HS-5 (cell line): ENCODE measurements at regions not wholly inside any gene's neighbourhood (a gene's known extent, or its start where the extent isn't known, plus 50 kb on each side); places are given as distances from the start of the nearest gene placed in this dataset.

Experiments
- DNase-seq: peaks from one replicate; pipeline ENCODE4 v3.0.0-alpha.2; 2012; ENCODE audit warnings: low read depth

DNA sequence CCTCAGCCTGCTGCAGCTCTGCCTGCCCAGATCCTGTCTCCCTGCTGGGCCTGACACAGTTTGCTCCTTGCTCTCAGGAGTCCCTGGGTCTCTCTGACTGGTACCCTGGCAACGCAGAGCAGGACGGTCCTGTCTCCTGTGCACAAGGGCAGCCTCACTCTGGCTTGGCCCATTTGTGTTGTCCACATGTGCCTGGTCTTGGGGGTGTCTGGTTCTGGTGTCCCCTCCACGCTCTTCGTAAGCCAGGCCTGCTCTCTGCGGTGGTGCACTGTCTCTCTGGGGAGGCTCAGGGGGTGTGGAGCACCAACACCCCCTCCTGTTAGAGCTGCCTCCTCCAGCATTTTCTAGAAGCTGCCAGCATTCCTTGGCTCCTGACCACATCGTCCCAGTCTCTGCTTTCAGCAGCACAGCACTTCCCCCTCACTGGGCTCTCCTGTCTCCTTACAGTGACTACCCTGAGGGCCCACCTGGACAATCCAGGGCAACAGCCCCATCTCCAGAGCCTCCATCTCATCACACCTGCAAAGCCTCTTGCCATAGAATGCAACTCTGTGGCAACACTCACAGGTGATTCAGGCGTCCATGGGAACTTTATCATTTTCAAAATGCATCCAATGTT, 235.6 kb upstream of the HS6ST1 start:
- no peak for DNase-seq

DNA sequence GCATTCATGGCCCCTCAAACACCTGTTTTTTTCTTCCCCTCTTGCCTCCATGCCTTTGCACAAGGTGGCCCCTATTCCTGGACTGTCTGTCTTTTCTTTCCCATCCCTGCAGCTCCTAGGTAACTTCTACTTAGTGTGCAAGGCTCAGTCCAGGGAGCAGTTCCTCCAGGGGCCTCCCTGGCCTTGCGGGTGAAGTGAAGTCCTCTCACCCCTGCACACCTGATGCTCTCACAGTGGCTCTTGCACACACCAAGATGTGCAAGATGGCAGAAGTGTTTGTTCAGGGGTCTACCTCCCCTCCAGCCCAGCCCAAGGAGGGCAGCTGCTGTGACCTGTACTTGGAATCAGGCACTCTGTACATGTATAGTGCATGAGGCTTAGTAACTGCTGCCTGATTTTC, 236.8 kb upstream of the HS6ST1 start:
- no peak for DNase-seq

DNA sequence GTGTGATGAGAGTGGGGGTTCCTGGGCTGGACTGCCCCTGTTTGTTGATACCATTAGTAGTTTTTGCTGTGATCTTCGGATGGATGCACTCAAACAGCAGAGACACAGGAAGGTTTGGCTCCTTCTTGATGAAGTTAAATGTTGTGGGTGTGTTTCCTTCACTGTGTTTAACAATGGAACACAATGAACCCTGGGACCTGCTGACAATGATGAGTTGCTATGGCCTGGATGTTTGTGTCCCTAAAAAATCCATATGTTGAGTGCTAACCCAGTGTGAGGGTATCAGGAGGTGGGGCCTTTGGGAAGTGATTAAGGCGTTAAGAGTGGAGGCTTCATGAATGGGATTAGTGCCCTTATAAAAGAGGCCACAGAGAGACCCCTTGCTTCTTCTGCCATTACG, 237.4 kb upstream of the HS6ST1 start:
- no peak for DNase-seq

DNA sequence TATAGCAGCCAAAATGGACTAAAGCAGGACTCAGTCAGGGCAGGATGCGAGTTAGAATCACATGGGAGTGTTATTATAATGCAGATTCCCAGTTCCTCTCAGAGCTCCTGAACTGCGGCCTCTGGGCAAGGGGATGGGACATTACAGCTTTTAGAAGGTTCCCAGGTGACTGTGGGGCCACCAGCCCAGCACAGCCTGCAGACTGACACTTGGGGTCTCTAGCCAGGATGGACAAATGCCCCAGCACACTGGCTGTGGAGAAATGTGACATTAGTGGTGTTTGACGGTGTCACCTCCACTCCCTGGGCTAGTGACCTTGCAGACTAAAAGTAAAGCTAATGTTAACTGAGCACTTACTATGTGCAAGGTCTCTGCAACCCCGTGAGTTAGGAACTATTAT, 238.0 kb upstream of the HS6ST1 start:
- DNase-seq, result no peak

DNA sequence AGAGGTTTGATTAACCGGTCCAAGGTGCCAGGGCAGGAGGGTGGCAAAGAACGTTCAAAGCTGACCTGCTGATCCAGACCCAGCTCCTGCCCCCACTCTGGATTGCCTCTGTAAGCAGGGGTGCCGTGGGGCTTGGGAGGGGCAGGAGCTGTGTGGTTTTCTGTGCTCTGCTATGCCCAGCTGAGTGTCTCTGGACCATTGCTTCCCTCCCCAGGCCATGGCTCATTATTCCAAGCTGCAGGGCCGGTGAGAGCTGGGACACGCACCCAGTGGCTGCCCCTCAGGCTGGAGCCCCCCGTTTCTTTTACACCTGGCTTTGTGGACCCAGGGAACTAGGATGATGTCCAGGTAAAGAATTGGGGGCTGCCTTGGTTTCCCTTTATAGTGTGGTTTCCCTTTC, 238.4 kb upstream of the HS6ST1 start:
- no peak for DNase-seq

DNA sequence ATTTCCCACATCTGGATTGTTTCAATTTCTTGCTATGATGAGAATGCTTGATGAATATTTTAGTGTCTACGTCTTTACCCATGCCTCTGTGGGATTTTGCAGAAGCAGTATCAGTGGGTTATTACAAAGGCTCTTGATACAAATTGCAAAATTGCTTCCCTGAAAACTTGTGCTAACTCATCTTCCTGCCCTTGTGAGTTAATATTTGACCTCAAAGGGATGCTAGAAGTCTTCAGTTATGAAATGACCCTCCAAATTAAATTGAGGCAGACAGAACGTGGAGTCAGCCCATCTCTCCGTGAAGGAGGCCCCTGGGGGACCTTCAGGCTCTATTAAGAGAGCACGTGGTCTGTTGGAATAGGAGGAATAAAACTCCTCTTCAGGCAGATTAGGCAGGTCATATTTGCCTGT, 239.2 kb upstream of the HS6ST1 start:
- no peak for DNase-seq

DNA sequence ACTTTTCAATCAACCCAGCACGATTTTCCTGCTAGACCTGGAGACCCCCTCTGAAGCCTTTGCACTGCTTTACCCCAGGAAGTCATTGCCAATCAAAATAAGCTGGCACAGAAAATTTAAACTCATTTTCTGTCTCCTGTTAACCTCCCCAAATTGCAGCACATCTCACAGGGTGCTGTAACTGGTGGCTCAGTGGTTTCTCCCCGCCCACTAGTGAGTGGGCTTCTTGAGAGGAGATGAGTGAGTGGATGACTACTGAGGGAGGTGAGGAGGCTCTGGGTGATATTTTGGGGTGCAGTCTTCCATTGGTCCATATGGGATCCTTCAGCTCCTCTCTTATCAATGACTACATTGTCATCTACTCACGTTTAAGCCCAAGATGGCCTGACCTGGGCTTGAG, 239.8 kb upstream of the HS6ST1 start:
- DNase-seq, result no peak

DNA sequence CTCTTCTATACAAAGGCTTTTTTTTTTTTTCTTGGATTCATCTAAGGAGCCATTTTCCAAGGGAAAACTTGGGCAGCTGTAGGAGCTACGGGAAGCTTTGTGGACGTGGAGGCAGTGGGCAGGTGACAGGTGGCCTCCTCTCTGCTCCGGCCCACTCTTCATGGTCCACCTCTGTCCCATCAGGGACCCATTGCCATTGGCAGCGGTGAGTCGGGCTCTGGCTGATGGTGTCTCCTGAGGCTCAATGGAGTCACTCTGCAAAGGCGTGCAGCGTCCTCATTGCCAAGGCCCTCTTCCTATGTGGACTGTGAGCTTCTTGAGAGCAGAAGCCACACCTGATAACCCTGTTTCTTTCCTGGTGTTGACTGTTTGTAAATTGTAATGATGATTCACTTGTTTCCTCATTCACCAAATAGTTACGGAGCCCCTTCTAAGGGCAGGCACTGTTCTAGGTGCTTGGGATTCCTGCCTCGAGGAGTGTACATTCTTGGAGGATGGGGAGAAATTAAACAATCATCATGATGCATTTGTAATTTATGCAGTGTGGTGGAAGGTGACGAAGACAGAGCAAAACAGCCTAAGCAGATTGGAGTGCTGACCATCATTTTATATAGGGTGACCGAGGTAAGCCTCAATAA, 240.3 kb upstream of the HS6ST1 start:
- DNase-seq, result no peak

DNA sequence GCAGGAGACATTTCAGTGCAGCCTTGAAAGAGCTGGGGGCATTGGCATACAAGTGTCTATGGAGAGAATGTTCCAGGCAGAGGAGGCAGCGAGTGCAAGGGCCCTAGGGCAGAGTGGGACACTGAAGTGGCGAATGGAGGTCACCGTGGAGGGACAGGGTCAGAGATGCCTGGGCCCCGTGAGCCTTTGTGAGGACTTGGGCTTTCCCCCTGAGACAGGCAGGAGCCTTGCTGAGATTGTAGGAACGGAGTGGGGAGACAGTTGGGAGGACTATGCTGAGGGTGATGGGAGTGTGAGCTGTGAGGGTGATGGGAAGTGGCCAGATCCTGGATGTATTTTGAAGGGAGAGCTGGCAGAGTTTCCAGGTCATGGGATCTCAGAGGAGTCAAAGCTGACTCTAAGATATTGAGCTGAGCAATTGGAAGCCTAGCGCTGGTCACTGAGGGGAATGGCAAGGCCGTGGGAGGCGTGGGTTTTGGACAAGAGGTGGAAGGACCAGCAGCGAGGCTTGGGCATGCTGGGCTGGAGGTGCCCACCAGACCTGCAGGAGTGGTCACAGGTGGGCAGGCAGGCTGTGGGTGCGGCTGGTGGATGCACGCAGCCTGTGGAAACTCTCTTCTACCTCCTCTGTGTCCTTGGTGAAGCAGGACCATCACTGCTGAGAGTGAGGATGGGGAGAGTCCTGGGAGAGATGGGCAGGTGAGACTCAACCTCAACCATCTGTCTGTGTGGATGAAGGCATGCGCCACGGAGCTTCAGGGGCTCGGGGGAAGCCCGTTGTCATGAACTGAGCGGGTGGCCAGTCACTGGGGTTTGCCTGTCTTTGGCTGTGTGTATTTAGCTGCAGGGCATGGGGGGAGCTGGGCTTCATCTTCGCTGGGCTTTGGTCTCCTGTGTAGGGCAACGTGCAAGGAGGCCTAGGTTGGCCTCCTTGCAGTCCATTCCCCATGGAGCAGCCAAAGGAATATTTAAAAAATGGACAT, 241.2 kb upstream of the HS6ST1 start:
- no peak for DNase-seq

DNA sequence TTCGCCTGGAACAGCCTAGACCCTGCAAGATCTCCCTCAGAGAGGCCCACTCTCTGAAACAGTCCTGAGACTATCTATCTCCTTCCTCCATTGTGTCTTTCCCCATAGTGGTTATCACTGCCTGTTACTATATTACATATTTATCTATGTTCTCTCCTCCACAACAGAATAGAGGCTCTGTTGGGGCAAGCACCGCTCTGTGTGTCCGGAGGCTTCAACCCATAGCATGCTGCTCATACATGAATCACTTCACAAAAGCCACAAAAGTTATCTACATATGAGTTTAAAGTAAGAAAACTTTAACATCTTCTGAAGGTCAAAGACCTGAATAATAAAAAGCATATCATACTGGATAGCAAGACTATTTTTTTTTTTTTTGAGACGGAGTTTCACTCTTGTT, 242.1 kb upstream of the HS6ST1 start:
- DNase-seq, result no peak

DNA sequence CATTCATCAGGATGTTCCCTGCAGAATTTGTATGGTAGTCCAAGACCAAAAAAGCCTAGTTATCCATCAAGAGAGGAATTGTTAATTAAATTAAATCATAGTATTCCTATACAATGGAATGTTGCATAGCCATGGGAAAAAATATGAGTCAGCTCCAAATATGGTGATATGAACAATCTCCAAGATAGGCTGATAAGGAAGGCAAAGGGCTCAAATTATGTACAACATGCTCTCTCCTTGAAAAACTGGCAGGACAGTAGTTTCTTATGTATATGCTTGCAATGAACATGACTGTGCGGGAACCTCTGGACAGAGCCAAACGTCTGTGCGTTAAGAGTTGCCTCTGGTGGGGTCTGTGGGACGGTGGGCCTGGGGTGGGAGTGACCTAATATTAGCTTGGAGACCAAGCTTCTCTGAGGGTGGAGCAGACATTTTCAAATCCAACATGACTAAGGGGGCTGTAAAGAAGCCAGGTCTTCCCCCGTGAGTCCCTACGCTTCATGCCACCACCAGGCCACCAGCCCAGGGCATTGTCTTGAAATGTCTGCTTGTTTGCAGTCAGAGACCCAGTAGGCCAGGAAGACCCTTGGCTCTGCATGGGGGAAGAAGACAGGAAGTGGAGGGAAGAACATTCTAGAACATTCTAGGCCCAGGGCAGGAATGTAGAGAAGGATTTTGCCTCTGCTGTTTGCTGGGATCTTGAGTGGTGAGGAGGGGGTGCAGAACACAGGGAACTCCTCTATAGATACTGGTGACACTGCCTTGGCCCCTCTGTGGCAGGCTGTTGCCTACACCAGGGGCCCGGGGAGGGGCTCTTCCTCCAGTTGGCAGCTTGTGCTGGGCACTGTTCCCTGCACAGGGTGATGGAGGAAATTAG, 244.0 kb upstream of the HS6ST1 start:
- peak; percentile 4 for DNase-seq

DNA sequence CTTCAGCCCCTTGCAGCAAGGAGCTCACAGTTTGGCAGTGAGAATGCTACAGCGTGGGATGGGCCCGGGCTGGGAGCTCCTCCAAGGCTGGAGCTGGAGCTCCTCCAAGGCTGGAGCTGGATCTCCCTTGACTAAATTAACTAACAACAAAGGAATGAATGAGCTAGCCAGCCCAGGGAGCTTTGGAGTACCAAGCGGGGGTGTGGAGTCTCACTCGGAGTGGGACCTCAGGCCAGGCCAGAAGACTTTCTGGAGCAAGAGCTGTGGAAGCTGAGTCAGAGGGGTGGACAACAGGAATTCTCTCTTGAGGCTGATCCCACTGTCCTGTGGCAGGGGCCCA, 244.7 kb upstream of the HS6ST1 start:
- peak; percentile 33 for DNase-seq

DNA sequence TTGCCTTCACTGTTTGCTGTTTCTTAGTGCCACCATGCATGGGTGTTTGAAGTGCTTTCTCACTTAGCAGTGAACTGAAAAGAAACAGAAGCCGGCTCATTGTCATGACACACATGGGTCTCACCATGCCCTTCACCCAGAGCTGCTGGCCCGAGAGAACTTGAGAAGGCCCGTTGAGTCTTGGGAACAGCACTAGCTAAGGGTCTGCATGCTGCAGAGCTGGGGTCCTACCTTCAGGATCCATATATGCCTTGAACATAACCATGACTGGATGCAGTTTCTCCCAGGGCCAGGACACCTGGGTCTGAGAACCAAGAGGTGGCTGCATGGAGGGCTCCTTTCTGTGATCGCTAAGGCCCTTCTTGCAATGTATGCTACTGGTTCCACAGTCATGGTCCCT, 245.5 kb upstream of the HS6ST1 start:
- no peak for DNase-seq

DNA sequence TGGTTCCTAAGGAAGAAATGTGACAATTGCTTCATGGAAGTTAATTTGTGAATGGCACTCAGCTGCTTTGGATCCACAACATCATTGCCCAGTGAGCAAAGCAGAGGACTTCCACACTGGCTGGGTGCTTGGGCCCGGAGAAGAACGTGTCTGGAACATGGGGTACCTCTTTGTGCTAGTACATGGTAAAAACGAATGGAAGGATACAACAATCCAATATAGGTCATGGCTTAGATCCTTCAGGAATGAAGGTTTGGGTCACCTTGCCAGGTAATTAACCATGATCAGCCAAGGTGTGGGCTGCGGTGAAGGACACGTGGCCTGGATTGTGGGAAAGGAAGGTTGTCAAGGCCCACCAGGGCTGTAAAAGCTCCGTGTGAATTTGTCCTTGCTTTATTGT, 245.9 kb upstream of the HS6ST1 start:
- no peak for DNase-seq

DNA sequence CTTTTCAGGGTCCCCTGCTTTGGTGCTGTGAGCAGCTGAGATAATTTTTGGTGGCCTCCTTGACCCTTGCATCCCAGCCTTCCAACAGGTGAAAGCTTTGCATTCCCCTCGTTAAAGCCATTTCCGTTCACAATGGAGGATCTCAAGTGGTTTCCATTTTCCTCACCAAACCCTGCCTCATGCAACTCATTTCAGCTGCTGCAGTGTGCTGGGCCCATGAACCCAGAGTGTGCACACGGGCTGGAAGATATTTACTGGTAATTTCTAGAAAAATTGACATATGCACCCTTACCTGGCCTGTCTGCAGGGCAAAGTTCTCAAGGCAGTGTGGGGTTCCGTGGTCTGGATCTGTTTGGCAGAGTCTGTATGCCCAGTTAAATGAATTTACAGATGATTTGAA, 246.8 kb upstream of the HS6ST1 start:
- DNase-seq, result no peak

DNA sequence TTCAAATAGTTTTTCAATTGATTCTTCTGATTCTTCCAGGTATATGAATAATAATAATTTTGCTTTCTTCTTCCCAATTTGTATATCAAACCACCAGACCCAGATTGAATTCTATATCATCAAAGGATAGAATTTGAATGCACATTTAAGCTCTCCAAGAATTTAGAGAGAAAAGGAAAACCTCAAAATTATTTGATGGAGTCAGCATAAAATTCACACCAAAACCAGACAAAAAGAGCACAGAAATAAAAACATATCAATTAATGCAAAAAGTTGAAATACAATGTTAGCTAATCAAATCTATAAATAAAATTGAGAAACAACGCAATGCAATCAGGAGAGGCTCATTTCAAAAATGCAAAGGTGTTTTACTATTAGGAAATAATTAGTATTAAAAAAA, 248.0 kb upstream of the HS6ST1 start:
- DNase-seq, result no peak

DNA sequence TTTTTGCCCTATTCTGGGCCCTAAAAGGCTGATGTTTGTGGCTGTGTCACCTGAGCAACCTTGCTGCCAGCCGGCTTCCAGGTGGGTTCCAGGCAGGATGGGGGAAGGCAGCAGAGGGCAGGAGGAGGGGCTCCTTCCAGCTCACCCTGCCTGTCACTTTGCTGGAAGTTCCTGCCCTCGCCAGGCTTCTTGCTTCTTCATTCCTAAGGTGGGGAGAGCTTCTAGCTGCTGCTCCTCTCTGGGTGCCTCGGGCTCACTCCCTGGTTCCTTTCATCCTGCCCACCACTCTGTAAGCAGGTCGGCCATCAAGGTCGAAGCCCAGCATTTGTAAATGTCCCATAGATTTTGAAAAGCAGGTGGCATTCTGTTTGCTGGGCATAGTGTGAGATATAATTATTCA, 249.4 kb upstream of the HS6ST1 start:
- DNase-seq, result no peak

DNA sequence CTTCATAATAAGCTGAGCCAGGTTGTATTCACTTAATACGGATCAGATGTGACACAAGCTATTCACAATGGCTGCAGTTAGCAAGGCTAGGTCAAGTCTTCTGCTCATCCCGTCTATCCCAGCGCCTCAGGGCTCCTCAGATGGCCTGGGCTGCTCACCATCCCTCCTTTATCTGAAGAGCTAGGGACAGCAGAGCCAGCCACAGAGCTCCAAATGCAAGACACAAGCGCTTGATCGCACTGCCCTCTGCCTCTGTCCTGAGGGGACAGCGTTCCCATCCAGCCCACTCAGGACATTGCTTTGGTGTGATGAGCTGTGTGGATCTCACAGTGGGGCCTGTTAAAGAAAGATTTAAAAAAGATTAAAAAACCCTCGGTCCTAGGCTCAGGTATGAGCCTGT, 254.4 kb upstream of the HS6ST1 start:
- DNase-seq, result no peak

DNA sequence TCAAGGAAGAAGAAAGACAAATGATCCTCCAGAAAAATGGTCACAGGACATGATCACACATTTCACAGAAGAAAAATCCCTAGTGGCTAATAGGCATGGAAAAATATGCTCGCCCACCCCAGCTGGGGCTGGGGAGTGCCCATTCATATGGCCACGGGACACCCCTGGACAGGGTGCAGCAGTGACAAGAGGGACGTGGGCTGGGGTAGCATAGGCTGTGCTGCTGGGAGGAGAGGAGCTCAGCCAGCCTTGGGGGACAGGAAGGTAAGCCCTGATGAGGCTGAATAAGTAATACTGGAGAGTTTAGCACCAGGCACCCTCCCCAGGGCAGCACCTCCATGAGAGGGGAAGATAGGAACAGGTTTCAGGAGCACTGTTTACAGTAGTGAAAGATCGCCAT, 254.9 kb upstream of the HS6ST1 start:
- DNase-seq, result no peak

DNA sequence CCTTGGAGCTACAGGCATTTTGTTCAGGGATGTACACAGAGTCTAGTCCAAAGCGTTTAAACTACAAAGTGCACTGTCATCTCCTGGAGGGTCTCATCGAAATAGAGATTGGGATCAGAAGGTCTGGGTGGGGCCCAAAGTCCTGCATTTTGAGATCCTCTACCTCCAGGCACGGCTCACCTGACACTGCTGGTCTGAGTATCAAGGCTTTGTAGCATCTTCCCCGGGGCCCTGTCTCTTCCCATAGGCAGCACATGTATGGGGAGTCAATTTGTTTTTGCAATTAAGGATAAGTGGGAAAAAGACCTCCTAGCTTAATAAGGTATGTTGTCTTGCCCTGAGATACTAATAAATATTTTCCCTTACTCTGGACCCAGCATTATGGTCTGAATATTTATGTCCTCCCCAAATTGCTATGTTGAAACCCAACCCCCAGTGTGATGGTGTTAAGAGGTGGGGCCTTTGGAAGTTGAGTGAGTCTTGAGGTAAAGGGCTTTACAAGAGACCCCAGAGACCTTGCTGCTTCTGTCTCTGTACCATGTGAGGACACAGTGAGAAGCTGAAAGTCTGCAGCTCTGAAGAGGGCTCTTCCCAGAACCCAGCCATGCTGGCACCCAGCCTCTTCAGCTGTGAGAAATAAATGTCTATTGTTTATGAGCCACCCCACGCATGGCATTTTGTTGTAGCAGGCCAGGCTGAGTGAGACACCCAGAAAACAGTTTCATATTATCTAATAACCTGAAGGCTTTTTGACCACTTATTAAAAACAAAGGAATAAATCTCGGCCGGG, 258.7 kb upstream of the HS6ST1 start:
- DNase-seq, result no peak
